ENCODE measurements at regions not wholly inside any gene's neighbourhood (a gene's known extent, or its start where the extent isn't known, plus 50 kb on each side); places are given as distances from the start of the nearest gene placed in this dataset.

DNA sequence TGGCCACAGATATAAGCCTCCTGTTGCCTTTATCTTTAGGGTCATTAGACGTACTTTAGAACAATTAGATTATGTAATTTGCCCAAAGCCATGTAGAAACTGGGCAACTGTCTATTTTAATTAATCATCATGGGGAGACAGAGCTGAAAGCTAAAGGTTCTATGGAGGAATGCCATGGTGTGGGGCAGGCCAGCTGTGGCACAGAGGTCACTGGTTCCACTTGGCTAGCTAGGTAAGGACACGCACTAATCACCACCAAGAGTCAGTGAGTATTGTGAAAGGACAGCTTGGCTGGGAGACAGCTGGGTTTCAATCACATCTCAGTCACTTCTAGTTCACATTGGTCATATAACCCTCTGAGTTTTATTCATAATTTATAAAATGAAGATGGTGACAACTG, 81.7 kb downstream of the HMHB1 start:
- no peak for TF ChIP-seq FOXM1 (IDR thresholded peaks at IDR 0.05; ENCODE audit: borderline replicate concordance, low read depth)
- TF ChIP-seq NFIC (IDR thresholded peaks at IDR 0.05): no peak
- TF ChIP-seq TCF12 (IDR thresholded peaks at IDR 0.05; ENCODE audit: low read depth): no peak
- no peak for TF ChIP-seq TEAD4 (IDR thresholded peaks at IDR 0.05)
- TF ChIP-seq, protein P1, sequence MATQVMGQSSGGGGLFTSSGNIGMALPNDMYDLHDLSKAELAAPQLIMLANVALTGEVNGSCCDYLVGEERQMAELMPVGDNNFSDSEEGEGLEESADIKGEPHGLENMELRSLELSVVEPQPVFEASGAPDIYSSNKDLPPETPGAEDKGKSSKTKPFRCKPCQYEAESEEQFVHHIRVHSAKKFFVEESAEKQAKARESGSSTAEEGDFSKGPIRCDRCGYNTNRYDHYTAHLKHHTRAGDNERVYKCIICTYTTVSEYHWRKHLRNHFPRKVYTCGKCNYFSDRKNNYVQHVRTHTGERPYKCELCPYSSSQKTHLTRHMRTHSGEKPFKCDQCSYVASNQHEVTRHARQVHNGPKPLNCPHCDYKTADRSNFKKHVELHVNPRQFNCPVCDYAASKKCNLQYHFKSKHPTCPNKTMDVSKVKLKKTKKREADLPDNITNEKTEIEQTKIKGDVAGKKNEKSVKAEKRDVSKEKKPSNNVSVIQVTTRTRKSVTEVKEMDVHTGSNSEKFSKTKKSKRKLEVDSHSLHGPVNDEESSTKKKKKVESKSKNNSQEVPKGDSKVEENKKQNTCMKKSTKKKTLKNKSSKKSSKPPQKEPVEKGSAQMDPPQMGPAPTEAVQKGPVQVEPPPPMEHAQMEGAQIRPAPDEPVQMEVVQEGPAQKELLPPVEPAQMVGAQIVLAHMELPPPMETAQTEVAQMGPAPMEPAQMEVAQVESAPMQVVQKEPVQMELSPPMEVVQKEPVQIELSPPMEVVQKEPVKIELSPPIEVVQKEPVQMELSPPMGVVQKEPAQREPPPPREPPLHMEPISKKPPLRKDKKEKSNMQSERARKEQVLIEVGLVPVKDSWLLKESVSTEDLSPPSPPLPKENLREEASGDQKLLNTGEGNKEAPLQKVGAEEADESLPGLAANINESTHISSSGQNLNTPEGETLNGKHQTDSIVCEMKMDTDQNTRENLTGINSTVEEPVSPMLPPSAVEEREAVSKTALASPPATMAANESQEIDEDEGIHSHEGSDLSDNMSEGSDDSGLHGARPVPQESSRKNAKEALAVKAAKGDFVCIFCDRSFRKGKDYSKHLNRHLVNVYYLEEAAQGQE (IDR thresholded peaks at IDR 0.05; ENCODE audit: low read depth): no peak
- TF ChIP-seq, protein P2, sequence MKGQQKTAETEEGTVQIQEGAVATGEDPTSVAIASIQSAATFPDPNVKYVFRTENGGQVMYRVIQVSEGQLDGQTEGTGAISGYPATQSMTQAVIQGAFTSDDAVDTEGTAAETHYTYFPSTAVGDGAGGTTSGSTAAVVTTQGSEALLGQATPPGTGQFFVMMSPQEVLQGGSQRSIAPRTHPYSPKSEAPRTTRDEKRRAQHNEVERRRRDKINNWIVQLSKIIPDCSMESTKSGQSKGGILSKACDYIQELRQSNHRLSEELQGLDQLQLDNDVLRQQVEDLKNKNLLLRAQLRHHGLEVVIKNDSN (IDR thresholded peaks at IDR 0.05): no peak
- TF ChIP-seq EP300 (IDR thresholded peaks at IDR 0.05; ENCODE audit: borderline replicate concordance): no peak
- no peak for TF ChIP-seq CEBPB (IDR thresholded peaks at IDR 0.05)
- TF ChIP-seq ZBTB7A (IDR thresholded peaks at IDR 0.05; ENCODE audit: low read depth): no peak
- TF ChIP-seq, protein P3, sequence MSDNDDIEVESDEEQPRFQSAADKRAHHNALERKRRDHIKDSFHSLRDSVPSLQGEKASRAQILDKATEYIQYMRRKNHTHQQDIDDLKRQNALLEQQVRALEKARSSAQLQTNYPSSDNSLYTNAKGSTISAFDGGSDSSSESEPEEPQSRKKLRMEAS (IDR thresholded peaks at IDR 0.05): no peak
- TF ChIP-seq YY1 (IDR thresholded peaks at IDR 0.05; ENCODE audit: low read depth): no peak
- TF ChIP-seq RAD21 (IDR thresholded peaks at IDR 0.05; ENCODE audit: low read depth): no peak

DNA sequence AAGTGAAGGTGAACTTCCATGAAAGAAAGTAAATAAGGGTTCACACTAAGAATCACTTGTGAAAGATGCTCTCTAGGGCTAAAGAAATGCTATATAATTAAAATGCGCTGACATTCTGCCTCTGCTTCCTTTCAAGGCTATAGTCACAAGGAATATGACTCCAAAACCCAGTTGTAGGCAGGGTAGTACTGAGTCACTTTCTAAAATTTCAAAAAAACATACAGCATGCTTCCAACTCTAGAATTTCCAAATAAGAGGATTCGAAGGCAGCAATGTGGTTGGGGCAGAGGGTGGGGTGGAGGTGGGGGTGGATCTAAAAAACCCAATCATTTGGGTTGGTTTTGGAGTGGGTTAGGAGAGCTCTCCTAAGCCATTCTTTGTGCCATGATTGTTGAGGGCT, 84.6 kb downstream of the HMHB1 start:
- no peak for TF ChIP-seq FOXM1 (IDR thresholded peaks at IDR 0.05; ENCODE audit: borderline replicate concordance, low read depth)

DNA sequence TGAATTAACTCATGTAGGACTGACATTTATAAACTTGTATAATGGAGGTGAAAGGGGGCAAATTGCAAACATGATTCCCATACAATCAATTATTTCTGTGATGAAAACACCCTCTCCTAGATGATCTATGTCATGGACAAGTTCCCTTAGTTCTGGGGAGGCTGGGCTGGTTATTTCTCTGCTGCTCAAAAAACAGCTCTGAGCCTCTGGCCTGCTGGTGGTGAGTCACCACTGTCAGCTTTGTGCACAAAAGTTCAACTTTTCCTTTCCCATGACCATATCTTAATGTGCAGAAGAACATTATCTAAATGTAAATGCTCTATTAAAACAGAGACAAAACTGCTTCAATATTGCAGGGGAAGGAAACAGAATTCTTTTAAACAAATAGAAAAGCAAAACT, 85.0 kb downstream of the HMHB1 start:
- TF ChIP-seq TCF12 (IDR thresholded peaks at IDR 0.05; ENCODE audit: low read depth) (no peak), EGR1 (IDR thresholded peaks at IDR 0.05) (no peak), RAD21 (IDR thresholded peaks at IDR 0.05; ENCODE audit: low read depth) (no peak), NFIC (IDR thresholded peaks at IDR 0.05) (no peak), YY1 (IDR thresholded peaks at IDR 0.05; ENCODE audit: low read depth) (no peak), EP300 (IDR thresholded peaks at IDR 0.05; ENCODE audit: borderline replicate concordance) (no peak), TAF1 (IDR thresholded peaks at IDR 0.05; ENCODE audit: low read depth) (no peak), CEBPB (IDR thresholded peaks at IDR 0.05) (no peak), TEAD4 (IDR thresholded peaks at IDR 0.05) (no peak), FOXM1 (IDR thresholded peaks at IDR 0.05; ENCODE audit: borderline replicate concordance, low read depth) (no peak), ZBTB7A (IDR thresholded peaks at IDR 0.05; ENCODE audit: low read depth) (no peak), CREB1 (IDR thresholded peaks at IDR 0.05; ENCODE audit: low read depth) (no peak)
- TF ChIP-seq, protein P3 (IDR thresholded peaks at IDR 0.05): no peak
- TF ChIP-seq, protein P2 (IDR thresholded peaks at IDR 0.05): no peak
- TF ChIP-seq, protein P1 (IDR thresholded peaks at IDR 0.05; ENCODE audit: low read depth): no peak

DNA sequence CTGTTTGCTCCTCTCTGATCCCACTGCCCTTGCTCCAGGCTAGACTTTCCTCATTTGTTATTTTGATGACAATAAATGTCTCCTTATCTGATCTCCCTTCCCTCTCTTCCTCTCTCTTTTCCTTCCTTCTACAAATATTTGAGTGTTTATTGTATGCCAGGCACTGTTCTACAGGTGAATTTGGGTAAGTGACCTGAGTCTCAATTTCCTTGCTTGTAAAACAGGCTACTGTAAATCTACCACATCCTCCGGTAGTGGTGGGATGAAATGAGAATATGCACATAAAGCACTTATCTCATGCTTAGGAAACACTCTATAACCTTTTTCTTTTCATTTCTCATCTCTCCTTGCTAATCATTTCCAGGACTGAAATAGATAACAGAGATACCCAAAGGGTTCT, 86.4 kb downstream of the HMHB1 start:
- TF ChIP-seq ZBTB7A (IDR thresholded peaks at IDR 0.05; ENCODE audit: low read depth): no peak
- TF ChIP-seq FOXM1 (IDR thresholded peaks at IDR 0.05; ENCODE audit: borderline replicate concordance, low read depth): no peak
- no peak for TF ChIP-seq YY1 (IDR thresholded peaks at IDR 0.05; ENCODE audit: low read depth)
- TF ChIP-seq CEBPB (IDR thresholded peaks at IDR 0.05): no peak
- TF ChIP-seq, protein P3 (IDR thresholded peaks at IDR 0.05): no peak
- TF ChIP-seq TCF12 (IDR thresholded peaks at IDR 0.05; ENCODE audit: low read depth): no peak
- TF ChIP-seq CREB1 (IDR thresholded peaks at IDR 0.05; ENCODE audit: low read depth): no peak
- no peak for TF ChIP-seq EGR1 (IDR thresholded peaks at IDR 0.05)
- no peak for TF ChIP-seq TEAD4 (IDR thresholded peaks at IDR 0.05)
- TF ChIP-seq, protein P1 (IDR thresholded peaks at IDR 0.05; ENCODE audit: low read depth): no peak
- TF ChIP-seq NFIC (IDR thresholded peaks at IDR 0.05): no peak
- no peak for TF ChIP-seq TAF1 (IDR thresholded peaks at IDR 0.05; ENCODE audit: low read depth)
- TF ChIP-seq RAD21 (IDR thresholded peaks at IDR 0.05; ENCODE audit: low read depth): no peak
- TF ChIP-seq, protein P2 (IDR thresholded peaks at IDR 0.05): no peak
- no peak for TF ChIP-seq EP300 (IDR thresholded peaks at IDR 0.05; ENCODE audit: borderline replicate concordance)

Measured in Ishikawa (cell line).